Right lobe of liver (tissue), 4 donors: ENCODE measurements at regions not wholly inside any gene's neighbourhood (a gene's known extent, or its start where the extent isn't known, plus 50 kb on each side); places are given as distances from the start of the nearest gene placed in this dataset.

Source experiments
- CTCF ChIP-seq, 4 donors: fragments of 200-600 bp in 3 of 4; fragments of 450-650 bp in 1 of 4; IDR thresholded peaks; one replicate each; pipeline versions ENCODE4 v1.5.1 to v1.8.0; 2016 to 2022; ENCODE audit warnings: antibody characterized with exemption in 4 of 4, mild to moderate bottlenecking in 2 of 4
- POLR2A ChIP-seq: fragments of 450-650 bp; IDR thresholded peaks from one replicate; pipeline ENCODE4 v1.6.1; 2017; ENCODE audit warnings: antibody characterized with exemption, mild to moderate bottlenecking
- donor health status: DM: no; HTN: no; CAD: no.
- donor health status: DM: no; HTN: no; CAD: no.
- donor health status: DM: no; HTN: yes; CAD: no.

- TF ChIP-seq CTCF (IDR thresholded peaks at IDR 0.05) (no peak), POLR2A (no peak)
These were observed 266.3 kb downstream of the RFPL4B start for GRCh38 chr6:112613410-112613809.
